ENCODE measurements at regions not wholly inside any gene's neighbourhood (a gene's known extent, or its start where the extent isn't known, plus 50 kb on each side); places are given as distances from the start of the nearest gene placed in this dataset.
"Not testable (repeated sequence)": the region's sequence is repeated elsewhere in the genome, so short reads cannot be mapped to it uniquely, and the experiment has no call there.

- H3K36me3 ChIP-seq (ENCODE audit: control insufficient read depth, insufficient read depth, low read length): no peaks in the 10 kb centered on the region
- DNase-seq (ENCODE audit: extremely low read depth, insufficient read length): no peak
- TF ChIP-seq CTCF (IDR thresholded peaks at IDR 0.05; ENCODE audit: insufficient read depth, low read length, poor library complexity, severe bottlenecking): no peak
- H3K27me3 ChIP-seq (replicated peaks; ENCODE audit: control insufficient read depth, insufficient read depth, low read length): no peaks in the 10 kb centered on the region
- H3K4me3 ChIP-seq (replicated peaks; ENCODE audit: low read depth, low read length): no peak overlapping the region
Measured at GRCh38 chr17:45672792-45673191, 111.3 kb upstream of the CRHR1 start.

GRCh38 chr17:45673759-45674158 lies 110.4 kb upstream of the CRHR1 start:
- H3K4me3 ChIP-seq (replicated peaks; ENCODE audit: low read depth, low read length); H3K36me3 ChIP-seq (ENCODE audit: control insufficient read depth, insufficient read depth, low read length); H3K27me3 ChIP-seq (replicated peaks; ENCODE audit: control insufficient read depth, insufficient read depth, low read length); DNase-seq (ENCODE audit: extremely low read depth, insufficient read length): not testable (repeated sequence)

- TF ChIP-seq CTCF (IDR thresholded peaks at IDR 0.05; ENCODE audit: insufficient read depth, low read length, poor library complexity, severe bottlenecking): no peak
- H3K27me3 ChIP-seq (replicated peaks; ENCODE audit: control insufficient read depth, insufficient read depth, low read length): no peaks in the 10 kb centered on the region; the same call in 1 of the 2 replicates
- DNase-seq (ENCODE audit: extremely low read depth, insufficient read length): no peak
- H3K36me3 ChIP-seq (ENCODE audit: control insufficient read depth, insufficient read depth, low read length): no peaks in the 10 kb centered on the region
- no peak overlapping the region for H3K4me3 ChIP-seq (replicated peaks; ENCODE audit: low read depth, low read length)
Measured at GRCh38 chr17:45675012-45675411, 109.1 kb upstream of the CRHR1 start.

GRCh38 chr17:45675892-45676291 lies 108.2 kb upstream of the CRHR1 start:
- DNase-seq (ENCODE audit: extremely low read depth, insufficient read length): no peak
- no peak for TF ChIP-seq CTCF (IDR thresholded peaks at IDR 0.05; ENCODE audit: insufficient read depth, low read length, poor library complexity, severe bottlenecking)
- H3K27me3 ChIP-seq (replicated peaks; ENCODE audit: control insufficient read depth, insufficient read depth, low read length): no peaks in the 10 kb centered on the region; the same call in 1 of the 2 replicates
- H3K4me3 ChIP-seq (replicated peaks; ENCODE audit: low read depth, low read length): no peak overlapping the region
- H3K36me3 ChIP-seq (ENCODE audit: control insufficient read depth, insufficient read depth, low read length): no peaks in the 10 kb centered on the region

- no peaks in the 10 kb centered on the region for H3K36me3 ChIP-seq (ENCODE audit: control insufficient read depth, insufficient read depth, low read length)
- no peaks in the 10 kb centered on the region; the same call in 1 of the 2 replicates for H3K27me3 ChIP-seq (replicated peaks; ENCODE audit: control insufficient read depth, insufficient read depth, low read length)
- H3K4me3 ChIP-seq (replicated peaks; ENCODE audit: low read depth, low read length): no peak overlapping the region
- TF ChIP-seq CTCF (IDR thresholded peaks at IDR 0.05; ENCODE audit: insufficient read depth, low read length, poor library complexity, severe bottlenecking): no peak
- DNase-seq (ENCODE audit: extremely low read depth, insufficient read length): no peak
Measured at GRCh38 chr17:45676695-45677094, 107.4 kb upstream of the CRHR1 start.

- Histone ChIP-seq H3K4me3 (replicated peaks; ENCODE audit: low read depth, low read length) (no peak overlapping the region), H3K36me3 (ENCODE audit: control insufficient read depth, insufficient read depth, low read length) (no peaks in the 10 kb centered on the region), H3K27me3 (replicated peaks; ENCODE audit: control insufficient read depth, insufficient read depth, low read length) (no peaks in the 10 kb centered on the region; the same call in 1 of the 2 replicates)
- no peak for TF ChIP-seq CTCF (IDR thresholded peaks at IDR 0.05; ENCODE audit: insufficient read depth, low read length, poor library complexity, severe bottlenecking)
- DNase-seq (ENCODE audit: extremely low read depth, insufficient read length): no peak
Measured at GRCh38 chr17:45677770-45678169, 106.3 kb upstream of the CRHR1 start.

All from GM06990 (cell line).